Neural cell (in vitro differentiated cells): ENCODE measurements at regions not wholly inside any gene's neighbourhood (a gene's known extent, or its start where the extent isn't known, plus 50 kb on each side); places are given as distances from the start of the nearest gene placed in this dataset.

ENCODE experiments used
- H2AFZ ChIP-seq: fragments of 200-600, 300-800 bp; sonication (generic), shearing (Covaris generic); 2 replicates; pipeline ENCODE4 v1.6.0; 2014; ENCODE audit warnings: low read depth, mild to moderate bottlenecking, antibody characterized with exemption, low read length, moderate library complexity
- H3F3A ChIP-seq: fragments of 200-600 bp; shearing (Covaris generic); 2 replicates; pipeline ENCODE4 v1.6.1; 2016; ENCODE audit warnings: mild to moderate bottlenecking, moderate library complexity, mixed read lengths, antibody characterized with exemption, low read length; ENCODE audit not compliant: insufficient read depth, poor library complexity, severe bottlenecking
- H3K27ac ChIP-seq: fragments of 200-600, 300-800 bp; sonication (generic), shearing (Covaris generic); 2 replicates; pipeline ENCODE4 v1.5.1; 2014; ENCODE audit warnings: mild to moderate bottlenecking, low read length, moderate library complexity
- H3K27me3 ChIP-seq: fragments of 300-800, 200-600 bp; sonication (generic), shearing (Covaris generic); 2 replicates; pipeline ENCODE4 v1.6.0; 2014; ENCODE audit warnings: mild to moderate bottlenecking, low read depth, low read length, moderate library complexity; ENCODE audit not compliant: insufficient read depth
- H3K36me3 ChIP-seq: fragments of 300-800, 200-600 bp; sonication (generic), shearing (Covaris generic); 2 replicates; pipeline ENCODE4 v1.5.1; 2014; ENCODE audit warnings: mild to moderate bottlenecking, antibody characterized with exemption, low read length, moderate library complexity; ENCODE audit not compliant: insufficient read depth
- H3K4me2 ChIP-seq: fragments of 300-800, 200-600 bp; sonication (generic), shearing (Covaris generic); 2 replicates; pipeline ENCODE4 v1.6.0; 2014; ENCODE audit warnings: mild to moderate bottlenecking, low read length
- H3K4me3 ChIP-seq: fragments of 300-800, 200-600 bp; sonication (generic), shearing (Covaris generic); 2 replicates; pipeline ENCODE4 v1.5.1; 2014; ENCODE audit warnings: mild to moderate bottlenecking, low read length, moderate library complexity
- H3K79me2 ChIP-seq: fragments of 200-600 bp; shearing (Covaris generic); replicated peaks from 2 replicates; pipeline ENCODE4 v1.6.0; 2014; ENCODE audit warnings: mild to moderate bottlenecking, low read length, moderate library complexity; ENCODE audit not compliant: insufficient read depth
- H3K9ac ChIP-seq: fragments of 300-800, 200-600 bp; sonication (generic), shearing (Covaris generic); 2 replicates; pipeline ENCODE4 v1.6.1; 2016; ENCODE audit warnings: mild to moderate bottlenecking, low read length, mixed read lengths
- H3K9me2 ChIP-seq: fragments of 200-600 bp; shearing (Covaris generic); 2 replicates; pipeline ENCODE4 v1.6.1; 2016; ENCODE audit warnings: mild to moderate bottlenecking, low read length, mixed read lengths; ENCODE audit not compliant: insufficient read depth
- H3K9me3 ChIP-seq: fragments of 200-600, 300-800 bp; sonication (generic), shearing (Covaris generic); 2 replicates; pipeline ENCODE4 v1.6.1; 2016; ENCODE audit warnings: mild to moderate bottlenecking, mixed run types, low read length, moderate library complexity, mixed read lengths
- H4K20me1 ChIP-seq: fragments of 200-600 bp; shearing (Covaris generic); 2 replicates; pipeline ENCODE4 v1.6.1; 2016; ENCODE audit warnings: mild to moderate bottlenecking, mixed run types; ENCODE audit not compliant: insufficient read depth
- EP300 ChIP-seq: fragments of 450-650 bp; conservative IDR thresholded peaks from 2 replicates; pipeline ENCODE4 v1.6.1; 2014; ENCODE audit warnings: antibody characterized with exemption, mild to moderate bottlenecking, moderate library complexity; ENCODE audit not compliant: poor library complexity, severe bottlenecking
- EZH2 ChIP-seq: fragments of 200-600, 300-800 bp; shearing (Covaris generic), sonication (generic); IDR thresholded peaks from 2 replicates; pipeline ENCODE4 v1.6.1; 2014; ENCODE audit warnings: antibody characterized with exemption, low read length, borderline replicate concordance, mild to moderate bottlenecking; ENCODE audit not compliant: insufficient read depth, poor library complexity, severe bottlenecking
- MXI1 ChIP-seq: fragments of 450-650 bp; conservative IDR thresholded peaks from 2 replicates; pipeline ENCODE4 v1.6.1; 2014; ENCODE audit warnings: antibody characterized with exemption, mild to moderate bottlenecking; ENCODE audit not compliant: poor library complexity, severe bottlenecking
- POLR2AphosphoS5 ChIP-seq: IDR thresholded peaks from 2 replicates; pipeline ENCODE4 v1.6.1; 2012
- RAD21 ChIP-seq: fragments of 450-650 bp; conservative IDR thresholded peaks from 2 replicates; pipeline ENCODE4 v1.6.1; 2014; ENCODE audit warnings: antibody characterized with exemption, mild to moderate bottlenecking, moderate library complexity
- SMC3 ChIP-seq: fragments of 450-650 bp; conservative IDR thresholded peaks from 2 replicates; pipeline ENCODE4 v1.6.1; 2014; ENCODE audit warnings: antibody characterized with exemption, mild to moderate bottlenecking, moderate library complexity; ENCODE audit not compliant: poor library complexity
- TAF1 ChIP-seq: IDR thresholded peaks from 2 replicates; pipeline ENCODE4 v1.6.1; 2012; ENCODE audit warnings: low read depth
- TF ChIP-seq, protein P1 (sequence below): IDR thresholded peaks from 2 replicates; pipeline ENCODE4 v1.6.1; 2012; ENCODE audit warnings: borderline replicate concordance
- TF ChIP-seq, protein P2 (sequence below): fragments of 450-650 bp; IDR thresholded peaks from 2 replicates; pipeline ENCODE4 v1.5.1; 2014; ENCODE audit warnings: antibody characterized with exemption, mild to moderate bottlenecking, moderate library complexity; ENCODE audit not compliant: poor library complexity, severe bottlenecking

DNA sequence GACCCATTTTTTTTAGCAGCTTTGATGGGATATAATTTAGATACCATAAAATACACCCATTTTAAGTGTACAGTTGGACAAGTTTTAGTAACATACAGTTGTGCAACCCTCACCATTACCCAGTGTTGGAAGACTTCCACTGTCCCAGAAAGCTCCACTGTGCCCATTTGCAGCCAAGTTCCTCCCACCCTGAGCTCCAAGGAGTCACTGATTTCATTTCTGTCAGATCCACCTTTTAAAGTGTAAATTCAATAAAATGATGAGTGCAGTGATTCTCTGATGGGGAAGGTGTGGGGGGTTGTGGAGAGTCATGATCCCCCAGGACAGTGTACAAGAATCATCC lies 93.2 kb upstream of the IGF1R start:
- Histone ChIP-seq H3K4me3 (no peak overlapping the region), H3K79me2 (no peaks in the 10 kb centered on the region), H3K27me3 (no peaks in the 10 kb centered on the region), H3K9me3 (no peaks in the 10 kb centered on the region), H3F3A (no peaks in the 10 kb centered on the region), H3K9ac (no peak overlapping the region), H2AFZ (no peak overlapping the region), H3K36me3 (no peaks in the 10 kb centered on the region), H3K27ac (no peak overlapping the region), H3K4me2 (no peak overlapping the region), H3K9me2 (no peaks in the 10 kb centered on the region), H4K20me1 (no peaks in the 10 kb centered on the region)
- no peak for TF ChIP-seq POLR2AphosphoS5
- no peak for TF ChIP-seq MXI1
- TF ChIP-seq, protein P1, sequence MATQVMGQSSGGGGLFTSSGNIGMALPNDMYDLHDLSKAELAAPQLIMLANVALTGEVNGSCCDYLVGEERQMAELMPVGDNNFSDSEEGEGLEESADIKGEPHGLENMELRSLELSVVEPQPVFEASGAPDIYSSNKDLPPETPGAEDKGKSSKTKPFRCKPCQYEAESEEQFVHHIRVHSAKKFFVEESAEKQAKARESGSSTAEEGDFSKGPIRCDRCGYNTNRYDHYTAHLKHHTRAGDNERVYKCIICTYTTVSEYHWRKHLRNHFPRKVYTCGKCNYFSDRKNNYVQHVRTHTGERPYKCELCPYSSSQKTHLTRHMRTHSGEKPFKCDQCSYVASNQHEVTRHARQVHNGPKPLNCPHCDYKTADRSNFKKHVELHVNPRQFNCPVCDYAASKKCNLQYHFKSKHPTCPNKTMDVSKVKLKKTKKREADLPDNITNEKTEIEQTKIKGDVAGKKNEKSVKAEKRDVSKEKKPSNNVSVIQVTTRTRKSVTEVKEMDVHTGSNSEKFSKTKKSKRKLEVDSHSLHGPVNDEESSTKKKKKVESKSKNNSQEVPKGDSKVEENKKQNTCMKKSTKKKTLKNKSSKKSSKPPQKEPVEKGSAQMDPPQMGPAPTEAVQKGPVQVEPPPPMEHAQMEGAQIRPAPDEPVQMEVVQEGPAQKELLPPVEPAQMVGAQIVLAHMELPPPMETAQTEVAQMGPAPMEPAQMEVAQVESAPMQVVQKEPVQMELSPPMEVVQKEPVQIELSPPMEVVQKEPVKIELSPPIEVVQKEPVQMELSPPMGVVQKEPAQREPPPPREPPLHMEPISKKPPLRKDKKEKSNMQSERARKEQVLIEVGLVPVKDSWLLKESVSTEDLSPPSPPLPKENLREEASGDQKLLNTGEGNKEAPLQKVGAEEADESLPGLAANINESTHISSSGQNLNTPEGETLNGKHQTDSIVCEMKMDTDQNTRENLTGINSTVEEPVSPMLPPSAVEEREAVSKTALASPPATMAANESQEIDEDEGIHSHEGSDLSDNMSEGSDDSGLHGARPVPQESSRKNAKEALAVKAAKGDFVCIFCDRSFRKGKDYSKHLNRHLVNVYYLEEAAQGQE: no peak
- TF ChIP-seq SMC3: no peak
- no peak for TF ChIP-seq TAF1
- no peak for TF ChIP-seq RAD21
- TF ChIP-seq, protein P2, sequence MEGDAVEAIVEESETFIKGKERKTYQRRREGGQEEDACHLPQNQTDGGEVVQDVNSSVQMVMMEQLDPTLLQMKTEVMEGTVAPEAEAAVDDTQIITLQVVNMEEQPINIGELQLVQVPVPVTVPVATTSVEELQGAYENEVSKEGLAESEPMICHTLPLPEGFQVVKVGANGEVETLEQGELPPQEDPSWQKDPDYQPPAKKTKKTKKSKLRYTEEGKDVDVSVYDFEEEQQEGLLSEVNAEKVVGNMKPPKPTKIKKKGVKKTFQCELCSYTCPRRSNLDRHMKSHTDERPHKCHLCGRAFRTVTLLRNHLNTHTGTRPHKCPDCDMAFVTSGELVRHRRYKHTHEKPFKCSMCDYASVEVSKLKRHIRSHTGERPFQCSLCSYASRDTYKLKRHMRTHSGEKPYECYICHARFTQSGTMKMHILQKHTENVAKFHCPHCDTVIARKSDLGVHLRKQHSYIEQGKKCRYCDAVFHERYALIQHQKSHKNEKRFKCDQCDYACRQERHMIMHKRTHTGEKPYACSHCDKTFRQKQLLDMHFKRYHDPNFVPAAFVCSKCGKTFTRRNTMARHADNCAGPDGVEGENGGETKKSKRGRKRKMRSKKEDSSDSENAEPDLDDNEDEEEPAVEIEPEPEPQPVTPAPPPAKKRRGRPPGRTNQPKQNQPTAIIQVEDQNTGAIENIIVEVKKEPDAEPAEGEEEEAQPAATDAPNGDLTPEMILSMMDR: no peak
- TF ChIP-seq EZH2: no peak
- no peak for TF ChIP-seq EP300

DNA sequence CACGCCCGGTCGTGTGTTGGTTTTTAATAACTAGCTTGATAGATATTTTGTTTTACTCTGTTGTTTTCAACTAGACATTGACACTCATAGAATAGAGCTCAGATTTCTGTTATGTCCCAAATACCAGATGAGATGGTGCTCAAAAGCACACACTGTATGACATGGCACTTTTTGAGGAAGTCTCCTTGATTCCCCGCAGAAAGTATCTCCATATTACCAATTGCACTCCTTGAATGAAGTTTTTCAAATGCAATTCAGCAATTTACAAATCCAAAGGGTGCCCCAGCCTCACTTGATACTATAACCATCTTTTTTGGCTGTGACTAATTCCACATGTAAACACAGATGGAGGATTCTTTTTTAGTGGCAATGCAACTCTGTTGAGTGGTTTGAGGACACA lies 92.0 kb upstream of the IGF1R start:
- no peak overlapping the region for H3K27ac ChIP-seq
- no peaks in the 10 kb centered on the region for H4K20me1 ChIP-seq
- no peak overlapping the region for H2AFZ ChIP-seq
- no peak overlapping the region for H3K4me2 ChIP-seq
- H3K79me2 ChIP-seq: no peaks in the 10 kb centered on the region
- H3K36me3 ChIP-seq: no peaks in the 10 kb centered on the region
- no peak overlapping the region for H3K4me3 ChIP-seq
- TF ChIP-seq, protein P1: no peak
- no peak for TF ChIP-seq POLR2AphosphoS5
- no peak for TF ChIP-seq EZH2
- no peak for TF ChIP-seq RAD21
- no peak for TF ChIP-seq EP300
- TF ChIP-seq MXI1: no peak
- TF ChIP-seq, protein P2: no peak
- no peak for TF ChIP-seq SMC3
- TF ChIP-seq TAF1: no peak
- H3K9me3 ChIP-seq: no peaks in the 10 kb centered on the region
- no peaks in the 10 kb centered on the region for H3K9me2 ChIP-seq
- no peak overlapping the region for H3K9ac ChIP-seq
- no peaks in the 10 kb centered on the region for H3F3A ChIP-seq
- no peaks in the 10 kb centered on the region for H3K27me3 ChIP-seq
